ENCODE measurements at regions not wholly inside any gene's neighbourhood (a gene's known extent, or its start where the extent isn't known, plus 50 kb on each side); places are given as distances from the start of the nearest gene placed in this dataset.

- no peak for DNase-seq (ENCODE audit: extremely low read depth, low read depth)
- TF ChIP-seq CTCF (IDR thresholded peaks at IDR 0.05; ENCODE audit: low read depth, low read length) = no peak
Observed at GRCh38 chr17:6205525-6205924, 135.3 kb downstream of the WSCD1 start.

GRCh38 chr17:6205033-6205432 is 134.9 kb downstream of the WSCD1 start:
- no peak for TF ChIP-seq CTCF (IDR thresholded peaks at IDR 0.05; ENCODE audit: low read depth, low read length)

GRCh38 chr17:6204203-6204722 is 134.1 kb downstream of the WSCD1 start:
- no peak for DNase-seq (ENCODE audit: extremely low read depth, low read depth)
- TF ChIP-seq CTCF (IDR thresholded peaks at IDR 0.05; ENCODE audit: low read depth, low read length) = no peak

More at GRCh38 chr17:6205033-6205432, 134.9 kb downstream of the WSCD1 start:
- no peak for DNase-seq (ENCODE audit: extremely low read depth, low read depth)

- no peak for DNase-seq (ENCODE audit: extremely low read depth, low read depth)
- no peak for TF ChIP-seq CTCF (IDR thresholded peaks at IDR 0.05; ENCODE audit: low read depth, low read length)
Observed at GRCh38 chr17:6196355-6196754, 126.2 kb downstream of the WSCD1 start.

GRCh38 chr17:6195123-6195522 is 124.9 kb downstream of the WSCD1 start:
- DNase-seq (ENCODE audit: extremely low read depth, low read depth) = no peak
- TF ChIP-seq CTCF (IDR thresholded peaks at IDR 0.05; ENCODE audit: low read depth, low read length) = no peak

- no peak for TF ChIP-seq CTCF (IDR thresholded peaks at IDR 0.05; ENCODE audit: low read depth, low read length)
- no peak for DNase-seq (ENCODE audit: extremely low read depth, low read depth)
Observed at GRCh38 chr17:6191405-6192324, 121.5 kb downstream of the WSCD1 start.

GRCh38 chr17:6187836-6188235 is 117.7 kb downstream of the WSCD1 start:
- no peak for DNase-seq (ENCODE audit: extremely low read depth, low read depth)
- no peak for TF ChIP-seq CTCF (IDR thresholded peaks at IDR 0.05; ENCODE audit: low read depth, low read length)

All from AG09319 (cell line).